Activated CD4-positive, alpha-beta memory T cell treated with anti-CD3 and anti-CD28 coated beads for 36 hours (primary cell): ENCODE measurements at regions not wholly inside any gene's neighbourhood (a gene's known extent, or its start where the extent isn't known, plus 50 kb on each side); places are given as distances from the start of the nearest gene placed in this dataset.

Experiments
- CTCF ChIA-PET: fragments of 350-600 bp; sonication (Branson Sonifier 250); formaldehyde crosslinking; loops from one replicate; lab custom pipeline; 2021; ENCODE audit warnings: antibody characterized with exemption, inconsistent platforms; lab: Charles Lee
- POLR2A ChIA-PET: fragments of 350-600 bp; sonication (Branson Sonifier 250); formaldehyde crosslinking; loops from one replicate; lab custom pipeline; 2021; ENCODE audit warnings: antibody characterized with exemption; lab: Charles Lee
- DNase-seq: peaks from one replicate; pipeline ENCODE4 v3.0.0-alpha.2; 2020
- H3K27ac Mint-ChIP-seq: one replicate; pipeline ENCODE4 v1.8.0; 2021; ENCODE audit warnings: mixed read lengths
- H3K27me3 Mint-ChIP-seq: one replicate; pipeline ENCODE4 v1.8.0; 2021; ENCODE audit warnings: mixed read lengths
- H3K36me3 Mint-ChIP-seq: one replicate; pipeline ENCODE4 v1.8.0; 2021; ENCODE audit warnings: mixed read lengths
- H3K4me1 Mint-ChIP-seq: one replicate; pipeline ENCODE4 v1.8.0; 2021; ENCODE audit warnings: low read depth, mixed read lengths
- H3K4me3 Mint-ChIP-seq: one replicate; pipeline ENCODE4 v1.8.0; 2021; ENCODE audit warnings: mild to moderate bottlenecking, mixed read lengths
- H3K9me3 Mint-ChIP-seq: one replicate; pipeline ENCODE4 v1.8.0; 2021; ENCODE audit warnings: mixed read lengths
- intact Hi-C: fragments of 100-400 bp; cut with micrococcal nuclease; formaldehyde crosslinking; loops from one replicate; pipeline ENCODE4 v1.15.1; 2023

- CTCF ChIA-PET = no interaction called here
- Mint-ChIP-seq H3K36me3 (no peaks in the 10 kb centered on the region), H3K27ac (no peak overlapping the region), H3K4me3 (no peak overlapping the region), H3K9me3 (no peaks in the 10 kb centered on the region), H3K27me3 (no peaks in the 10 kb centered on the region), H3K4me1 (no peaks in the 10 kb centered on the region)
- no peak for DNase-seq
- POLR2A ChIA-PET = no interaction called here
- intact Hi-C loops = no loop called here
Observed at GRCh38 chr4:111601671-111602070, 543.6 kb upstream of the FAM241A start.

- Mint-ChIP-seq H3K27ac (no peak overlapping the region), H3K9me3 (no peaks in the 10 kb centered on the region), H3K4me3 (no peak overlapping the region), H3K4me1 (no peaks in the 10 kb centered on the region), H3K36me3 (no peaks in the 10 kb centered on the region), H3K27me3 (no peaks in the 10 kb centered on the region)
- DNase-seq = no peak
- CTCF ChIA-PET = no interaction called here
- POLR2A ChIA-PET = no interaction called here
- intact Hi-C loops = no loop called here
Observed at GRCh38 chr4:111602848-111603247, 542.4 kb upstream of the FAM241A start.

GRCh38 chr4:111605111-111605510 lies 540.1 kb upstream of the FAM241A start:
- no peaks in the 10 kb centered on the region for H3K9me3 Mint-ChIP-seq
- no peak overlapping the region for H3K4me3 Mint-ChIP-seq
- intact Hi-C loops = no loop called here
- H3K4me1 Mint-ChIP-seq = no peaks in the 10 kb centered on the region
- no peaks in the 10 kb centered on the region for H3K27me3 Mint-ChIP-seq
- POLR2A ChIA-PET = no interaction called here
- no peaks in the 10 kb centered on the region for H3K36me3 Mint-ChIP-seq
- no peak overlapping the region for H3K27ac Mint-ChIP-seq
- CTCF ChIA-PET = no interaction called here
- no peak for DNase-seq

GRCh38 chr4:111610681-111611080 lies 534.6 kb upstream of the FAM241A start:
- H3K4me1 Mint-ChIP-seq = no peaks in the 10 kb centered on the region
- no peak overlapping the region for H3K4me3 Mint-ChIP-seq
- no peaks in the 10 kb centered on the region for H3K27me3 Mint-ChIP-seq
- no peak for DNase-seq
- H3K27ac Mint-ChIP-seq = no peak overlapping the region
- intact Hi-C loops = no loop called here
- H3K9me3 Mint-ChIP-seq = no peaks in the 10 kb centered on the region
- ChIA-PET POLR2A (no interaction called here), CTCF (no interaction called here)
- H3K36me3 Mint-ChIP-seq = no peaks in the 10 kb centered on the region

DNA sequence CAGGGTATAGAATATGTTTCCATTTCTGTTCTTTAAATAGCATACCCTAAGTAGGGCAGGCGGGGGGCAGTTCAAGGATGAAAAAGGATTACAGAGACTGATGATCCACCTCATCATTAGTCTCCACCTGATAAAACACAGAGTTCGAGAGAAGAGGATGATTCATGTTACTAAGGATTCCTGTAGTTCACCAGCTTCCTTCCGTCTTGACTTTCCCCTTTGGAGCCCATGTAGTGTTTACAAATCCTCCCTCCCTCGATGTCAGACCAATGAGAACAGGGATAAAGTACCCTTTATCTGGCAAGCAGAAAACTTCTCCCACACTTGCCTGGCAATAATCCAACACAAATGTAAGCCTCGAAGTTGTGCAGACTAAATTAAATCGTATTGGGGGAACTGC lies 526.3 kb upstream of the FAM241A start:
- ChIA-PET POLR2A (no interaction called here), CTCF (no interaction called here)
- Mint-ChIP-seq H3K27me3 (no peaks in the 10 kb centered on the region), H3K4me1 (no peaks in the 10 kb centered on the region), H3K36me3 (no peaks in the 10 kb centered on the region), H3K27ac (no peak overlapping the region), H3K9me3 (no peaks in the 10 kb centered on the region), H3K4me3 (no peak overlapping the region)
- intact Hi-C loops = no loop called here
- no peak for DNase-seq

GRCh38 chr4:111628437-111628836 lies 516.8 kb upstream of the FAM241A start:
- intact Hi-C loops = no loop called here
- no peak for DNase-seq
- Mint-ChIP-seq H3K27me3 (no peaks in the 10 kb centered on the region), H3K4me1 (no peaks in the 10 kb centered on the region), H3K27ac (no peak overlapping the region), H3K4me3 (no peak overlapping the region), H3K36me3 (no peaks in the 10 kb centered on the region), H3K9me3 (peaks cover 2% of the 10 kb centered on the region)
- ChIA-PET CTCF (no interaction called here), POLR2A (no interaction called here)

GRCh38 chr4:111630705-111631104 lies 514.5 kb upstream of the FAM241A start:
- H3K4me1 Mint-ChIP-seq = no peaks in the 10 kb centered on the region
- no peak overlapping the region for H3K27ac Mint-ChIP-seq
- peaks cover under 1% of the 10 kb centered on the region for H3K9me3 Mint-ChIP-seq
- ChIA-PET CTCF (no interaction called here), POLR2A (no interaction called here)
- intact Hi-C loops = loop anchor here (5.0 kb wide), 1 partner anchor 998 kb away; no protein-coding TSS in a partner anchor
- no peaks in the 10 kb centered on the region for H3K27me3 Mint-ChIP-seq
- H3K36me3 Mint-ChIP-seq = no peaks in the 10 kb centered on the region
- no peak overlapping the region for H3K4me3 Mint-ChIP-seq
- no peak for DNase-seq

GRCh38 chr4:111631215-111631999 lies 513.8 kb upstream of the FAM241A start:
- intact Hi-C loops = loop anchor here (5.0 kb wide), 1 partner anchor 999 kb away; no protein-coding TSS in a partner anchor
- Mint-ChIP-seq H3K27ac (no peak overlapping the region), H3K4me1 (no peaks in the 10 kb centered on the region), H3K9me3 (no peaks in the 10 kb centered on the region), H3K27me3 (no peaks in the 10 kb centered on the region), H3K4me3 (no peak overlapping the region), H3K36me3 (no peaks in the 10 kb centered on the region)
- ChIA-PET CTCF (no interaction called here), POLR2A (no interaction called here)
- no peak for DNase-seq

GRCh38 chr4:111632641-111633151 lies 512.6 kb upstream of the FAM241A start:
- intact Hi-C loops = loop anchor here (5.0 kb wide), 1 partner anchor 1000 kb away; no protein-coding TSS in a partner anchor
- no peak overlapping the region for H3K4me3 Mint-ChIP-seq
- CTCF ChIA-PET = no interaction called here
- H3K4me1 Mint-ChIP-seq = no peaks in the 10 kb centered on the region
- no peaks in the 10 kb centered on the region for H3K27me3 Mint-ChIP-seq
- POLR2A ChIA-PET = interaction anchor here (0.6 kb wide), 1 partner anchor 423 kb away, joined by 3 read pairs; no protein-coding TSS in a partner anchor
- H3K27ac Mint-ChIP-seq = no peak overlapping the region
- H3K9me3 Mint-ChIP-seq = no peaks in the 10 kb centered on the region
- no peaks in the 10 kb centered on the region for H3K36me3 Mint-ChIP-seq
- DNase-seq = no peak

DNA sequence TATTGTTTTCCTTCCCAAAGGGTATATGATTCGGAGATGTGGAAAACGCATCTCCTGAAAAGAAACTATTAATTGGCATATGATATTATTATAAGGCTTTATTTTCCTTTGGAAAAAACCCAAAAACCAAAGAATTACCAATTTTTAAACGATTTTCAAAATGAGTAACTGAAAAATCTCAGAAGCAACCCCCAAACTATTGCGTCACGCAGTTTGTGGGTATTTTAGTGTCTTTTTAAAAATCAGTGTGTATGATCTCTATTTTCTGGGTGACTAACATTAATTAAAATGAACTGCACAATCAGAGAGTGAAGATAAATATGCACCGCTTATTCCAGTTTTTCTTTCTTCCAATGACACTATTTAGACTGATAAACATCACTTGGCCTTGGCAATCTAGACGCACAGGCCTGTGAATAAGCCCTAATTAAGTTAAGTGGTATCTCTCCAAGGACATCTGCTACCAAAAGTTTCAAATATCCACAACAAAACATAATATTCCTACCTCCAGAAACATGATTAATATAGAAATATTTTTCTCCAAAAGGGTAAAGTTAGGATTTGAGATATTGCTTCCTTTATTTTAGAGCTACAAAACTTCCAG lies 511.5 kb upstream of the FAM241A start:
- Mint-ChIP-seq H3K4me1 (no peaks in the 10 kb centered on the region), H3K27me3 (no peaks in the 10 kb centered on the region), H3K4me3 (no peak overlapping the region), H3K36me3 (no peaks in the 10 kb centered on the region), H3K27ac (no peak overlapping the region), H3K9me3 (no peaks in the 10 kb centered on the region)
- CTCF ChIA-PET = no interaction called here
- no peak for DNase-seq
- intact Hi-C loops = loop anchor here (5.0 kb wide), 1 partner anchor 1001 kb away; no protein-coding TSS in a partner anchor
- POLR2A ChIA-PET = no interaction called here

DNA sequence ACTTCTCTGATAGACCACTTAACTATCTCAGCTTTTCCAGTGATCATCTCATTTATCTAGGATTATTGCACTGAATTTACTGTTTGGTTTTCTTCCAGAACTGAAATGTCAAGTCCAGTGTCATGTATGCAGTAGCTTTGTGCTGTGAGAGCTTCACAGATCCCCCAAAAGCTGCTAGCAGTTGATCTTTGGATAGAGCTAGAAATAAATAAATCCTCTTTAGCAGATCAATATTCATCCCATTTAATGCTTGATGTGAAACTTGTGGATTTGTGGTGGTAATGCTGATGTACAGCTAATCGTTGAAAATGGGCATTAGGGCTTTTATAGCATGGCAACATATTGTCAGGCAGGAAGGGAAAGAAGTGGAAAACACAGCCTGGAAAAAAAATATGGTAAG lies 509.6 kb upstream of the FAM241A start:
- H3K4me3 Mint-ChIP-seq = no peak overlapping the region
- no peaks in the 10 kb centered on the region for H3K27me3 Mint-ChIP-seq
- ChIA-PET POLR2A (no interaction called here), CTCF (interaction anchor here (0.6 kb wide), 1 partner anchor 13 kb away, joined by 3 read pairs; no protein-coding TSS in a partner anchor)
- no peak overlapping the region for H3K27ac Mint-ChIP-seq
- no peak for DNase-seq
- no peaks in the 10 kb centered on the region for H3K4me1 Mint-ChIP-seq
- intact Hi-C loops = no loop called here
- no peaks in the 10 kb centered on the region for H3K9me3 Mint-ChIP-seq
- H3K36me3 Mint-ChIP-seq = no peaks in the 10 kb centered on the region

DNA sequence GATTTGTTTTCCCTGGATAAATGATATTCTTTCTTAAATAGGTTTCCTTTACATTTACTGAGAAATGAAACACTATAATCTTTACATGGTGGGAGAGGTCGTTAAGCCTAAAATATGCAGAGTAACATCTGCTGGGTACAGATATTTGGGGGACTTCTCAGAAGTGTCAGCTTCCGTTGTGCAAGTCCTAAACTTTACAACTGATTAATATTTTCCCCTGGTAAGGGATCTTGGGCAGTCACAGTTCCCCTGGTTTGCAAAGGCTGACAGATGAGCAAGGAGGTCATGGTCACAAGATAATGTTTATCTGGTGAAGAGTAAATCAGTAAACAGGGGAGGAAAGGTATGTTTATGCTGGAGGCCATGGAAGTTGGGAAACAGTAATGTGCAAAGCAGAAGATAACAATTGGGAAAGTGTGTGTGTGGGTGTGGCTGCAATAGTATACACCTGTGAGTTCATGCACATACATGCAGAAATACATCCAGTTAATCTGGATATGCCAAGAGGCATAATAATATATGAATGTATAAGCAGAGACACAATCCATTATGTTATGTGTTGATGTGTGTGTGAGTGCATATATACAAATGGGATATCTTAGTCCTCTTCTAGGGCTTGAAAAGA lies 508.2 kb upstream of the FAM241A start:
- ChIA-PET CTCF (no interaction called here), POLR2A (no interaction called here)
- Mint-ChIP-seq H3K27ac (no peak overlapping the region), H3K27me3 (no peaks in the 10 kb centered on the region), H3K4me3 (no peak overlapping the region), H3K9me3 (no peaks in the 10 kb centered on the region), H3K36me3 (no peaks in the 10 kb centered on the region), H3K4me1 (no peaks in the 10 kb centered on the region)
- DNase-seq = no peak
- intact Hi-C loops = no loop called here
